ENCODE measurements at regions not wholly inside any gene's neighbourhood (a gene's known extent, or its start where the extent isn't known, plus 50 kb on each side); places are given as distances from the start of the nearest gene placed in this dataset.

GRCh38 chr18:78635093-78635800, 344.4 kb upstream of the SALL3 start:
- TF ChIP-seq ASH2L (IDR thresholded peaks at IDR 0.05; ENCODE audit: insufficient read length, low read depth, low read length) (no peak), TARDBP (CRISPR knock-in tag; IDR thresholded peaks at IDR 0.05) (no peak), ZZZ3 (CRISPR knock-in tag; IDR thresholded peaks at IDR 0.05; ENCODE audit: borderline replicate concordance) (no peak), CHD4 (IDR thresholded peaks at IDR 0.05; ENCODE audit: borderline replicate concordance, low read length) (no peak), POLR2A (IDR thresholded peaks at IDR 0.05; ENCODE audit: insufficient read depth in 1 of 2, low read depth in 2 of 2, low read length in 2 of 2) (no peak), ZNF530 (CRISPR knock-in tag; IDR thresholded peaks at IDR 0.05; ENCODE audit: low read depth) (no peak), KLF6 (CRISPR knock-in tag; IDR thresholded peaks at IDR 0.05) (no peak), ARHGAP35 (CRISPR knock-in tag; IDR thresholded peaks at IDR 0.05; ENCODE audit: borderline replicate concordance) (no peak), NFYC (CRISPR knock-in tag; IDR thresholded peaks at IDR 0.05) (no peak), REST (IDR thresholded peaks at IDR 0.05; ENCODE audit: borderline replicate concordance in 1 of 2, low read depth in 1 of 2, low read length in 2 of 2) (no peak)

All from HepG2 (cell line).